OCI-M1 (cell line): ENCODE measurements at regions not wholly inside any gene's neighbourhood (a gene's known extent, or its start where the extent isn't known, plus 50 kb on each side); places are given as distances from the start of the nearest gene placed in this dataset.
"Not testable (repeated sequence)": the region's sequence is repeated elsewhere in the genome, so short reads cannot be mapped to it uniquely, and the experiment has no call there.

ENCODE experiments used
- DNase-seq: peaks from one replicate; lab custom pipeline; 2025; lab: John Stamatoyannopoulos, UW

DNA sequence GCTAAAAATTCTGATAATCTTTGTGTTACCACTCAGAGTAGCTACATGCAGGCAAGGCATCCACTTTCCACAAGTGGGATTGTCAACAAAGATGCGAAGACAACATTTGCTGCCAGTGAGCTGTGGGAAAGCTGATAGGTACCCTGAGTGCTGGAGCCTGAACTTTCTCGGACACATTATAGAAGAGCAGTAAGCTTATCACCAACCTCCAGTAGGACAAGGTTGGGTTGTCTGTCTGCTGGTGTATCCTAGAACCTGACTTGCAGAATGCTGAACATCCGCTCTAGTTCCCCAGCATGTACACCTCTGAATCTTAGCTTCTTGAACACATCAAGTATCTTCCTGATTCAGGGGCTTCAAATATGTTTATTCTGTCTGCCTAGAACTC, 103.8 kb upstream of the PPM1H start:
- DNase-seq = no peak

DNA sequence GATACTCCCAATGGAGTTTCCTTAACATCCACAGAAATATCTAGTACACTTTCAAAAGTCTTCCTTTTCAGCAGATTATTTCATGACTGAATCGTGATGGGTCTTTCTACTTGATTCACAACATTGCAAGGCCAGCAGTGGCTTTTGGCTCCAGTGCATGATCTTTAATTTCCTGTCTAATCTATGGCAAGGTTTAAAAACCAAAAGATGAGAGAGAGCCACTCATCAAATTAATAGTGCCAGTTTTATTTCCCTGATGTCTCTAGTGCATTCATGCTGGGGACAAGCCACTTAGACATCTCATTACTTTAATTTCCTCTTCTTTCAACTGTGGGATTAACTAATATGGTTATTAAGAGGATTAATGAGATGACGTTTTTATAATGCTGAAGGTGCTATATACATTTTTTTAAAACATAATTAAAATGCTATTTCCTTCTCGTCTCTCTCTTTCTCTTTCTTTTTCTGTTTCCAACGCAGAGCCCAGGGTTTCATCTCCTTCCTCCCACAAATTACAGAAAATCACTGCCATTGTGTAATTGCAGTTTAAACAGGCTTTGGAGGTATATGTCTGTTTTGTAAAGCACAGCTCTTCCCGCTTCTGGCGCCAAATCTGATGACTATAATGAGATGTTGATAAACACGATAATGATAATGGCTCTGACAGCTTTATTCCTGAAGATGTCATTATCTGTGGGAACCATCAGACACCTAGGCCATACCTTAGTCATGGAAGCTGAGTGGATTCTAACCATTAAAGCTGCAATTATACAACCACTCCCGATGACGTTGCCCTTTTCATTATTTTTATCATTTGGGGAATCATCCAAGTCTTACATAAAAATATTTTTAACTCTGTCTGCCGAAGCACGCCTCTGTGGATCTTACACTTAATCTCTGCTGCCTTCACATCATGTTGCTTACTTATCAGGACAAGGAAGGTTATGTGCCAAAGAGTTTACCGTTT, 103.1 kb upstream of the PPM1H start:
- no peak for DNase-seq

GRCh38 chr12:63036974-63037335, 102.0 kb upstream of the PPM1H start:
- no peak for DNase-seq

DNA sequence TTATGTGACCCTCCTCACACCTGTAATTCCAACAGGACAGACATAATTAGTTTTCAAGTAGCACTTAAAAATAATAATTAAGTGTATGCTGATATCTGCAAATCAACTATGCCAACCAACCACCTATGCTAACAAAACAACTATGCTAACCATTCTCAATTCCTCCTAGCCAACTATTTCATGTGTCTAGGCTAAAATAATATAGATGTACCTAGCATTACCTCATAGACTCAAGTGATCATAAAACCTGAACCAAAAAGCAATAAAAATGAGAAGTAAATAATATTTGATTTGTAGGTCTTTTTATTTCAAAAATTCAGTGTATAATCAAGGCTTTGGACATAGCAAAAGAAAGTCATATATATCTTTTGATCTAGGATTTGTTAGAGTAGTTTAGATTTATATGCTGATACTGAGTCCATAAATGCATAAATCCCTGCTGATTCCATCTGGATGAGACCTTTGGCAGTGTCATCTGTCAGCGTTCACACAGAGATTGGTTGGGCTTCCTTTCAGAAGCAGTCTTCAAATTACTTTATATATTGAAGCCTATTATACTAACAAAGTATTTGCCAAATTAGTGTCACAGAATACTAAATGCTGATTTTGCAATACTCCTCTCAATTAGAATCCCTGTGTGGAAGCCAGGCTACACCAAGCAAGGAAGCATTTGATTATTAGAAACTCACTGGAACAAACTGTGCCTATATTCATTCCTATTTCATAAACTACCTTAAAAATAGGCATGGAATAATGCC, 101.4 kb upstream of the PPM1H start:
- no peak for DNase-seq

- no peak for DNase-seq
Observed at GRCh38 chr12:63034601-63035000, 99.7 kb upstream of the PPM1H start.

GRCh38 chr12:63029676-63030075, 94.7 kb upstream of the PPM1H start:
- DNase-seq = no peak

DNA sequence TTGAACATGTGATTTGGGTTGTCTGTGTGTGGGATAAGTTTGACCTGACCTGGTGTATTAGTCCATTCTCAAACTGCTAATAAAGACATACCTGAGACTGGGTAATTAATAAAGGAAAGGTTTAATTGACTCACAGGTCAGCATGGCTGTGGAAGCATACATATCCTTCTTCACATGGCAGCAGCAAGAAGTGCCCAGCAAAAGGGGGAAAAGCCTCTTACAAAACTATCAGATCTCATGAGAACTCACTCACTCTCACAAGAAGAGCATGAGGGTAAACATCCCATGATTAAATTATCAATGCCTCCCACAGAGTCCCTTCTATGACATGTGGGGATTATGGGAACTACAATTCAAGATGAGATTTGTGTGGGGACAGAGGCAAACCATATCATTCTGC, 94.0 kb upstream of the PPM1H start:
- DNase-seq = no peak

GRCh38 chr12:63025116-63025515, 90.2 kb upstream of the PPM1H start:
- no peak for DNase-seq

- DNase-seq = no peak
Observed at GRCh38 chr12:63023926-63024325, 89.0 kb upstream of the PPM1H start.

GRCh38 chr12:63021116-63021515, 86.2 kb upstream of the PPM1H start:
- DNase-seq = peak; percentile 60

- no peak for DNase-seq
Observed at GRCh38 chr12:63020269-63020668, 85.3 kb upstream of the PPM1H start.

- DNase-seq = no peak
Observed at GRCh38 chr12:63018273-63018672, 83.3 kb upstream of the PPM1H start.

DNA sequence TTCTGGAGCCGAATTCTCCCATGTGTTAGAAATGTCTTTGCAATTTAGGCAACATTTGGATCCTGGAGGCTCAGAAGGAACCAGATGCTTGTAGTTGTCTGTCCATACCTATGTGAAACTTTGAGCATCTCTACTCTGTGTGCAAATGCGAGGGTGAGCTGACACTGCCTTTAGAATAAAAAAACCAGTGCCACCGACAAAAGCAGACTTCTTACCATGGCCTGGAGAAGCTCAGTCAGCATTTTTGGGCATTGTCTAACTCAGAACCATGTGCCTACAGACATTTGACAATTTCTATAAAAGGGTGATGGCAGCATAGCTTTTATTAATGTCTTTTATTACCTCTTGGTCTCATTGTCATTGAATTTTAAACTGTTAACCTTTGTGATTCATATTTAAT, 78.4 kb upstream of the PPM1H start:
- no peak for DNase-seq

- DNase-seq = no peak
Observed at GRCh38 chr12:63010698-63011097, 75.7 kb upstream of the PPM1H start.

DNA sequence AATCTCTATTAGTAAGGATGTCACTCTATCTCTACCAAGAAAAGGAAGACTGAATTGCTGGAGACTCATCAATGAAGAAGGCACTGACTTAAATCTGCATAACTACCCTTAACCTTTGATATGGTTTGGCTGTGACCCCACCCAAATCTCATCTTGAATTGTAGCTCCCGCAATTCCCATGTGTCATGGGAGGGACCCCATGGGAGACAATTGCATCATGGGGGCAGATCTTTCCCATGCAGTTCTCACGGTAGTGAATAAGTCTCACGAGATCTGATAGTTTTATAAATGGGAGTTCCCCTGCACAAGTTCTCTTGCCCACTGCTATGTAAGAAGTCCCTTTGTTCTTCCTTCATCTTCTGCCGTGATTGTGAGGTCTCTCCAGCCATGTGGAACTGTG, 73.4 kb upstream of the PPM1H start:
- no peak for DNase-seq

DNA sequence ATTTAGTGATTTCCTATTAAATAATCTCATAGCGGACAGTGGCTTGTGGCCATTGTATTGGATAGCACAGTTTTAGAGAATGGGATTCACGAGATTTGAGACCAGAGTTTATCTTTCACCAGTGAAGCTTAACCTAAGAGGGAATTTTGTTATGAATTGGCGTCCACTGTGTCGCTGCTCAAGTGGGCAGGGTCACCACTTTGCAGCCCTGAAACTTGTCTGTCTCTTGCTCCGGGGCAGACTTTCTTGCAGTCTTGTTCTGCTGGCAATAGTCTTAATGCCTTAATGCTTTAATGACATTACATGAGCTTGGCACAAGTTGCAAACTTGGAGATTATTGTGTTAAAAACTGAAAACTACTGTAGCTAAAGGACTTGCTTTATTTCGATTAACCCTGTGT, 72.8 kb upstream of the PPM1H start:
- no peak for DNase-seq

DNA sequence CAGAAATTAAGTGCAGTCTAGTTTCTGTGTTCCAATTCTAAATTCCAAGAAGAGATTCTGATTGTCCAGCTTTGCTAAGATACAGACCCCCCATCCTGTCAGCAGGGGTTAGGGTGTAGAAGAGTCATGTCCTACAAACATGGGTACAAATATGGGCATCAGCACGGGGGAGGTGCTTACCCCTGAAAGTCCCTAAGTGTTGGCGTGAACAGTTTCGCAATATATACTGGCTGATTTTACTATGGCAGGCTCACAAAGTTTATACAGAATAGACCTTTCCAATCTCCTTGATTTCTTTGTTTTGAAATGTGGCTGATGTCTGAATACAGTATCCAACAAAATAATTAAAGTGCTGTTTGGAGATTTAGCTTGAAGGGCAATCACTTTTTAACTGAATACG, 71.6 kb upstream of the PPM1H start:
- no peak for DNase-seq

GRCh38 chr12:63005382-63005781, 70.4 kb upstream of the PPM1H start:
- no peak for DNase-seq

- DNase-seq = no peak
Observed at GRCh38 chr12:63003223-63003819, 68.4 kb upstream of the PPM1H start.

GRCh38 chr12:63002059-63002458, 67.1 kb upstream of the PPM1H start:
- not testable (repeated sequence) for DNase-seq

GRCh38 chr12:62998454-62998853, 63.5 kb upstream of the PPM1H start:
- no peak for DNase-seq

DNA sequence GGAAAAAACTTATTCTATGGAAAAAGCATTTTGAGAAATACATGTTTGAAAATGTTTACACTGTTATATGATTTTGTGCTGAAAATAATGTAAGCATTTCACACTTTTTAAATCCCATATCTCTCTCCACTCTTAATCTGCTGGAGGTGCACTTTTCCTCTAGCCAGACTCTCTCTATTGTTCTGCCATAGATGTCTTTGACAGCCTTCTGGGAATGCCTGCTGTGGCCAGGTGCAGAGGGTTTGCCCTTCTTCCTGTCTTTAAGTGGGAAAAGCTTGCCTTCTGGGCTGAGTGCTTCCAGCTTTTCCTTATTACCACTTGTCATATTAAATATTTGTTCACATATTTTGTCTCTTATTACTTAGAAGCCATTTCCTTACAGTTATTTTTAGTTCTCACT, 60.1 kb upstream of the PPM1H start:
- DNase-seq = no peak

- DNase-seq = no peak
Observed at GRCh38 chr12:62986844-62987243, 51.9 kb upstream of the PPM1H start.
